GM13977 (cell line): ENCODE measurements at regions not wholly inside any gene's neighbourhood (a gene's known extent, or its start where the extent isn't known, plus 50 kb on each side); places are given as distances from the start of the nearest gene placed in this dataset.
"Not testable (repeated sequence)": the region's sequence is repeated elsewhere in the genome, so short reads cannot be mapped to it uniquely, and the experiment has no call there.

Experiments used
- DNase-seq: peaks from one replicate; pipeline ENCODE4 v3.0.0; 2012; ENCODE audit warnings: low spot score
- in situ Hi-C: fragments of 300-500 bp; cut with MboI; formaldehyde crosslinking; loops from one replicate; pipeline ENCODE4 v1.12.0; 2022; ENCODE audit warnings: low sequenced_read_pairs, low pct_unique_long_range_greater_than_20kb, mixed read lengths, inconsistent platforms; ENCODE audit not compliant: unreplicated experiment
- TF ChIP-seq, protein P1 (sequence below): IDR thresholded peaks from 2 replicates; pipeline ENCODE4 v1.5.1; 2012; ENCODE audit warnings: mild to moderate bottlenecking, control low read depth; ENCODE audit not compliant: insufficient read depth; ENCODE audit errors: extremely low read depth, missing control alignments

DNA sequence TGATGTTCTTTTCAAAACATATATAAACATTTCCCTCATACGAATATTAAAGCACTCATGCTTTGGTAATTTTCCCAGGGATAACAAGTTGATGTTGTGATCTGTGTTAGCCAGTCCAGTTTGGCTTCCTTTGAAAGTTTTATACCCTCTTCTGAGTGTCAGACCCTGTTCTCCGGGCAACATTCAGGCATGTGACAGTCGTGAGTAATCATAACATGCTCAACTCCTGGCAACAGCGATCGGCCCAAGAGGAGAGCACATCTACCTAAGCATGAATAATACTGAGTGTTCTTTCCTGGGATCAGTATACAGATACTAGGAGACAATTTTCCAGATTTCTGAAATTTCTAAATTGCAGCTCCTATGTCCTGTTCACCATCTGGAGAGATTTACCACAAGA is 1086.4 kb downstream of the CDH8 start:
- in situ Hi-C loops, result no loop called here
- DNase-seq, result no peak
- TF ChIP-seq, protein P1, sequence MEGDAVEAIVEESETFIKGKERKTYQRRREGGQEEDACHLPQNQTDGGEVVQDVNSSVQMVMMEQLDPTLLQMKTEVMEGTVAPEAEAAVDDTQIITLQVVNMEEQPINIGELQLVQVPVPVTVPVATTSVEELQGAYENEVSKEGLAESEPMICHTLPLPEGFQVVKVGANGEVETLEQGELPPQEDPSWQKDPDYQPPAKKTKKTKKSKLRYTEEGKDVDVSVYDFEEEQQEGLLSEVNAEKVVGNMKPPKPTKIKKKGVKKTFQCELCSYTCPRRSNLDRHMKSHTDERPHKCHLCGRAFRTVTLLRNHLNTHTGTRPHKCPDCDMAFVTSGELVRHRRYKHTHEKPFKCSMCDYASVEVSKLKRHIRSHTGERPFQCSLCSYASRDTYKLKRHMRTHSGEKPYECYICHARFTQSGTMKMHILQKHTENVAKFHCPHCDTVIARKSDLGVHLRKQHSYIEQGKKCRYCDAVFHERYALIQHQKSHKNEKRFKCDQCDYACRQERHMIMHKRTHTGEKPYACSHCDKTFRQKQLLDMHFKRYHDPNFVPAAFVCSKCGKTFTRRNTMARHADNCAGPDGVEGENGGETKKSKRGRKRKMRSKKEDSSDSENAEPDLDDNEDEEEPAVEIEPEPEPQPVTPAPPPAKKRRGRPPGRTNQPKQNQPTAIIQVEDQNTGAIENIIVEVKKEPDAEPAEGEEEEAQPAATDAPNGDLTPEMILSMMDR, result no peak

GRCh38 chr16:60945225-60945624 is 1091.0 kb downstream of the CDH8 start:
- TF ChIP-seq, protein P1, result no peak
- in situ Hi-C loops, result no loop called here
- no peak for DNase-seq

DNA sequence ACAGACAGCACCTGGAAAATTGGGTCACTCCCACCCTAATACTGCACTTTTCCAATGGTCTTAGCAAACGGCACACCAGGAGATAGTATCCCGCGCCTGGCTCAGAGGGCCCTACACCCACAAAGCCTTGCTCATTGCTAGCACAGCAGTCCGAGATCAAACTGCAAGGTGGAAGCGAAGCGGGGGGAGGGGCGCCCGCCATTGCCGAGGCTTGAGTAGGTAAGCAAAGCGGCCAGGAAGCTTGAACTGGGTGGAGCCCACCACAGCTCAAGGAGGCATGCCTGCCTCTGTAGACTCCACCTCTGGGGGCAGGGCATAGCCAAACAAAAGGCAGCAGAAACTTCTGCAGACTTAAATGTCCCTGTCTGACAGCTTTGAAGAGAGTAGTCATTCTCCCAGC is 1100.0 kb downstream of the CDH8 start:
- in situ Hi-C loops, DNase-seq: not testable (repeated sequence)

DNA sequence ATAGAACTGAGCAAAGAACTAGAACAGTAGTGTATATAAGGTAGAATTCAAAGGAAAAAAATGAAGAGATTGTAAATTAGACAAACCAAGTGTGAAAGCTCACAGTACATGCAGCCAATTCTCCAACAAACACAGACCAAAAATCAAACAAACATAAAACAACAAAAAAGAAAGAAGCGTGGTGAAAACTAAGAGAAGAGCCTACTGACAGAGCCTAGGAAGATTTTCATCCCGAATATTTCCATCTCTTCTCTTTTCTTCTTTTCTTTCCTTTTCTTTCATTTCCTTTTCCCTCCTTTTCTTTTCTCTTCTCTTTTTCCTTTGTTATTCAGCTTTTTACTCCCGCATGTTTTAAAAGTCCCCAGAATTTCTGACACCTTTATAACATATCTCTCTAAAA is 1103.6 kb downstream of the CDH8 start:
- TF ChIP-seq, protein P1, result no peak
- in situ Hi-C loops, result no loop called here
- DNase-seq, result no peak

DNA sequence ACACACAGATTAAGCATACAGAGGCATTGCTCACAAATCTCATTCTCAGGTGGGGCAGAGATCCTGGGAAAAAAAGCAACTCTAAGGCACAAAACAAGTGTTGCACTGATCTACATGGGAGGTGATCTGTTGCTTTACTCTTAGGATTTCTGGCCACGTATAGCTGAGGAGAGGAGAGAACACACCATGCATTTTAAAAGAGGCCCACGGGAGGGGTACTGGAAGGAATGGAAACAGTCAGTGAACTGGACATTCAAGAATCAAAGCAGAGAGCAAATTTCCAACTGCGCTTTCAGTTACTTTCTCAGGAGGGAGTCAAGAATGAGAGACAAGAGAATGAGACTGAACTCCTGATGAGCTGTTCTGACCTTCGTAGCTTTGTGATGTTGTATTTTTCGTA is 1105.9 kb downstream of the CDH8 start:
- TF ChIP-seq, protein P1, result no peak
- no peak for DNase-seq
- in situ Hi-C loops, result no loop called here

DNA sequence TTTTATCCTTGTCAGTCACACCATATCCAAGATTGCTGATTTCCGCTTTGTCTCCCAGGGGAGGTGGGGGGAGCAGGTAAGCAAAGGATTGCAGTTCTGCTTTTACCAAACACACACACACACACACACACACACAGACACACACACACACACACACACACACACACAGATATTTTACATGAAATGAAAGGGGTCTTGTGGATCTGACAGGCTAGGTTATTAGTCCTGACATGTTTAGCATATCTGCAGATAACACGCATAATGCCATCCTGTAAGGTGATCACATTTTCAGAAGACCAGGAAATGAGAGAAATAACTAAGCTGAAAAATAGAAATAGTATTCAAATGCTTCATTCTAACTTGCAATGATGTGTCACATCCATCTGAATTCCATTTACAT is 1113.3 kb downstream of the CDH8 start:
- TF ChIP-seq, protein P1, result no peak
- in situ Hi-C loops, result no loop called here
- DNase-seq, result no peak

DNA sequence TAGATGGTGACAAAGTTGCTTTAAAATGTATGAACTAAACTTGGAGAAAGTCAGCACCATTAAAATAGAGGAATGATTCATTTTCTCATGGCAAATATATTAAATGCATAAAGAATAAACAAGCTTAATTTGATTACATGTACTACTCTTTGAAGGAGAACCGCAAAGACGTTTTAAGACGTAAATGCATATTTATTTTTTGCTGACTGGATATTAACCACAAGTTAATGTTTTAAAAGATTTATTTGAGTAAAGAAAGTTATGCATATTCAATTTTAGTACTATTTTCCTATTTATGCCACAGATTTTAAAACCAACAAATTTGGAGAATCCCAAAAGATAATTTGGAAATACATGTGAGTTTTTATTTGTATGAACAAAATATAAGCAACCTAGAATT is 1121.9 kb downstream of the CDH8 start:
- in situ Hi-C loops, result no loop called here
- no peak for DNase-seq
- TF ChIP-seq, protein P1, result no peak
